T-helper 17 cell (primary cell): ENCODE measurements at regions not wholly inside any gene's neighbourhood (a gene's known extent, or its start where the extent isn't known, plus 50 kb on each side); places are given as distances from the start of the nearest gene placed in this dataset.

Experiments
- ATAC-seq: fragments of 150-1000 bp; cut with Tn5 transposase; 2 replicates; pipeline ENCODE4 v1.10.0; 2021; ENCODE audit warnings: mild to moderate bottlenecking, moderate library complexity
- DNase-seq, 3 donors: peaks; one replicate each; pipeline versions ENCODE4 v3.0.0 to v3.0.0-alpha.2; 2020 to 2021
- H3K9me3 ChIP-seq: one replicate; pipeline ENCODE4 v1.7.0; 2013; ENCODE audit warnings: low read length, mild to moderate bottlenecking; ENCODE audit not compliant: control insufficient read depth, poor library complexity, severe bottlenecking
- H3K27ac Mint-ChIP-seq: one replicate; pipeline ENCODE4 v1.8.0; 2022; ENCODE audit warnings: mild to moderate bottlenecking, moderate library complexity, mixed read lengths
- H3K27me3 Mint-ChIP-seq: one replicate; pipeline ENCODE4 v1.8.0; 2022; ENCODE audit warnings: mixed read lengths
- H3K36me3 Mint-ChIP-seq: one replicate; pipeline ENCODE4 v1.8.0; 2022; ENCODE audit warnings: low read depth, mixed read lengths
- H3K4me1 Mint-ChIP-seq: one replicate; pipeline ENCODE4 v1.8.0; 2022; ENCODE audit warnings: mild to moderate bottlenecking, mixed read lengths
- H3K4me3 Mint-ChIP-seq: one replicate; pipeline ENCODE4 v1.8.0; 2022; ENCODE audit warnings: mild to moderate bottlenecking, moderate library complexity, mixed read lengths

DNA sequence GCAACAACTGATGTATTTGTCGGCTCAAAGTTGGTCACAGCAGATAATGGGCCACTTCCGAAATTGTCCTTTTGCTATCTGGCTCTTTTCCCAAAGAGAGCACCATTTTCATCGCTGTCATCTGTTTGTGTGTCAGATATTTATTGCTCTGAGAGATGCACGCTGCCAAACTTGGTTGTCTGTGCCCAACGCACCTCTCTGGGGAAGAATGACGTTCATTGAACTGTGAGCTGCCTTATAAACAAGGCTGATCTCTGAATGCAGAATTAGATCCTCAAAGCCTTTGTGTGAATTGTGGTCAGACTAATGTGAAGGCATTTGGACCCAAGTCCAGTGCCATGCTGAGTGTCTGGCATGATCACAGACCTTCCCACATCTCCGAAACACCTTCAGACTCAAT, 174.7 kb upstream of the LYZL1 start:
- DNase-seq (no peak), ATAC-seq (no peak)
- no peaks in the 10 kb centered on the region for H3K9me3 ChIP-seq
- Mint-ChIP-seq H3K36me3 (no peaks in the 10 kb centered on the region), H3K4me1 (no peaks in the 10 kb centered on the region), H3K4me3 (no peak overlapping the region), H3K27me3 (peaks cover 9% of the 10 kb centered on the region), H3K27ac (no peak overlapping the region)

DNA sequence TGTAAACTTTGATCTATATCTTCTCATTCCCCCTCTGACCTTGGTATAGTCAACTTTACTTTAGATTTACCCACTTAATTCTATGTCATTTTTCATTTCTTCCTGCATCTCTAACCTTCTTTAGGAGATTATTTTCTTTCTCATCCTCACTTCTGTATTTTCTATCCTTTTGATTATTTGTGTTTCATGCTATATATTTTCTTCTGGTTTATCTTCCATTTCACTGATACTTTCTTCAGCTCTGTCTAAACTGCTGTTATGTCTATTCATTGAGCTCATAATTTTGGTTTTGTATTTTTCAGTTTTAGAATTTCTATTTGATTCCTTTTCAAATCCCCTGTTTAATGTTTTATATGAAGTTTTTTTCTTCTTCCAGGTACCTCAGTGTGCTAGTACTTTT, 171.1 kb upstream of the LYZL1 start:
- Mint-ChIP-seq H3K27ac (no peak overlapping the region), H3K36me3 (no peaks in the 10 kb centered on the region), H3K4me3 (no peak overlapping the region), H3K27me3 (peaks cover 6% of the 10 kb centered on the region), H3K4me1 (no peaks in the 10 kb centered on the region)
- DNase-seq (no peak), ATAC-seq (no peak)
- no peaks in the 10 kb centered on the region for H3K9me3 ChIP-seq

GRCh38 chr10:29119374-29119773, 169.5 kb upstream of the LYZL1 start:
- no peaks in the 10 kb centered on the region for H3K4me1 Mint-ChIP-seq
- H3K36me3 Mint-ChIP-seq, result no peaks in the 10 kb centered on the region
- no peak overlapping the region for H3K27ac Mint-ChIP-seq
- DNase-seq, result no peak
- no peaks in the 10 kb centered on the region for H3K27me3 Mint-ChIP-seq
- H3K4me3 Mint-ChIP-seq, result no peak overlapping the region
- no peak for ATAC-seq
- H3K9me3 ChIP-seq, result no peaks in the 10 kb centered on the region

GRCh38 chr10:29120216-29120615, 168.7 kb upstream of the LYZL1 start:
- H3K4me3 Mint-ChIP-seq, result no peak overlapping the region
- no peak overlapping the region for H3K27ac Mint-ChIP-seq
- ATAC-seq (no peak), DNase-seq (no peak)
- no peaks in the 10 kb centered on the region for H3K4me1 Mint-ChIP-seq
- no peaks in the 10 kb centered on the region for H3K27me3 Mint-ChIP-seq
- no peaks in the 10 kb centered on the region for H3K36me3 Mint-ChIP-seq
- no peaks in the 10 kb centered on the region for H3K9me3 ChIP-seq

DNA sequence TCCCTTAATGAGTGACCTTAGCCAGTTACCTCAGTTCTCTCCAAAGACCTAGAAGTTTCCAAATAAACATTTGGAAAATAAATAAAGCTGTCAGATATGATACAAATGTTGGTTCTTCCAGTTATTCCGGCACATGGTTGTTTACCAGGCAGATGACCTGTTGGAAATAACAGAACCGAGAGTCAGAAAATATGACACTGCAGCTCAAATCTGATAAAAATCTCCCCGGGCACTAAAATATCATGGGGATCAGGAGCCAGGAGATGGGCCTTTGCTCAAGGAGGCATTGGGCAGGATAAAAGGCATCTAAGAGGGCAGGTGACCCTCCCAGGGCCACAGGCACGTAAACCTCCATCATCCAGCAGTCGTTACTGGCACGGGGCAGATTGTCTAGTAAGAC, 164.0 kb upstream of the LYZL1 start:
- DNase-seq, result no peak
- no peaks in the 10 kb centered on the region for H3K36me3 Mint-ChIP-seq
- H3K27ac Mint-ChIP-seq, result no peak overlapping the region
- no peaks in the 10 kb centered on the region for H3K9me3 ChIP-seq
- no peak overlapping the region for H3K4me3 Mint-ChIP-seq
- H3K4me1 Mint-ChIP-seq, result no peaks in the 10 kb centered on the region
- ATAC-seq, result no peak
- peaks cover 10% of the 10 kb centered on the region for H3K27me3 Mint-ChIP-seq

DNA sequence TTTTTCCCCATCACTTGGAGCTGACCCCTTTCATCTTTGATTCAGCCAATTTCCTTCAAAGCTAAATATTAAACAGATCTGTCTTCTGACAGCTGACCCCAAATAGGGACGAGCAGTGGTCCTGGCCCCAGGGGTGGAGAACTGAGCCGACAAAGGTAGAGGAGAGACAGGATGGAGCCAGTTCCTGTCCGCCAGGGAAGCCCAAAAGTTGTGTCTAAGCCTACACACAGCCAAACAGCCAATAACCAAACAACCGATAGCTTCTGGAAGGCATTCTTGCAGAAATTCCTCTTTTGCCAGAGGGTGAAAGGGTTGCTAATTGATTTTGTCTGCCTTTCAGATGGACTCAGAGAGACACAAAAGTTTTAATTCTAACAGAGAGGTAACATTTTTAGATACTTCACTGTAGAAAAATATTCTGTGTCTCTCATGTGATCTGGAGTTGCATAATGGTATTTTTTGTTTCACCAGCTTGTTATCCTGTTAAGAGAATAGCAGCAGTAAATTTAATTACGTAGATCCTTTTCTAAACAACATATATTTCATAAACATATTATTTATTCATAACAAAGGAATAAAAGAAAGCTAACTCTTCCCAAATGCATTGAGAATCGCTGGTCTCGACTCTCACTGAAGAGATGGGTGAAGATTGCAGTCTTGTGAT, 161.7 kb upstream of the LYZL1 start:
- H3K9me3 ChIP-seq, result no peaks in the 10 kb centered on the region
- DNase-seq, result no peak
- ATAC-seq, result no peak
- no peak overlapping the region for H3K27ac Mint-ChIP-seq
- H3K36me3 Mint-ChIP-seq, result no peaks in the 10 kb centered on the region
- peaks cover 18% of the 10 kb centered on the region for H3K27me3 Mint-ChIP-seq
- H3K4me1 Mint-ChIP-seq, result no peaks in the 10 kb centered on the region
- H3K4me3 Mint-ChIP-seq, result no peak overlapping the region

GRCh38 chr10:29127731-29128130, 161.1 kb upstream of the LYZL1 start:
- Mint-ChIP-seq H3K4me1 (no peaks in the 10 kb centered on the region), H3K36me3 (no peaks in the 10 kb centered on the region), H3K27me3 (peaks cover 24% of the 10 kb centered on the region), H3K4me3 (no peak overlapping the region), H3K27ac (no peak overlapping the region)
- H3K9me3 ChIP-seq, result no peaks in the 10 kb centered on the region
- DNase-seq (no peak), ATAC-seq (no peak)

- ATAC-seq, result no peak
- H3K36me3 Mint-ChIP-seq, result no peaks in the 10 kb centered on the region
- H3K4me1 Mint-ChIP-seq, result no peaks in the 10 kb centered on the region
- H3K9me3 ChIP-seq, result no peaks in the 10 kb centered on the region
- no peak for DNase-seq
- no peak overlapping the region for H3K27ac Mint-ChIP-seq
- H3K27me3 Mint-ChIP-seq, result peaks cover 35% of the 10 kb centered on the region
- no peak overlapping the region for H3K4me3 Mint-ChIP-seq
Observed at GRCh38 chr10:29130190-29130673, 158.6 kb upstream of the LYZL1 start.

- H3K36me3 Mint-ChIP-seq, result no peaks in the 10 kb centered on the region
- H3K4me1 Mint-ChIP-seq, result no peaks in the 10 kb centered on the region
Observed at GRCh38 chr10:29131952-29132547, 156.8 kb upstream of the LYZL1 start.

DNA sequence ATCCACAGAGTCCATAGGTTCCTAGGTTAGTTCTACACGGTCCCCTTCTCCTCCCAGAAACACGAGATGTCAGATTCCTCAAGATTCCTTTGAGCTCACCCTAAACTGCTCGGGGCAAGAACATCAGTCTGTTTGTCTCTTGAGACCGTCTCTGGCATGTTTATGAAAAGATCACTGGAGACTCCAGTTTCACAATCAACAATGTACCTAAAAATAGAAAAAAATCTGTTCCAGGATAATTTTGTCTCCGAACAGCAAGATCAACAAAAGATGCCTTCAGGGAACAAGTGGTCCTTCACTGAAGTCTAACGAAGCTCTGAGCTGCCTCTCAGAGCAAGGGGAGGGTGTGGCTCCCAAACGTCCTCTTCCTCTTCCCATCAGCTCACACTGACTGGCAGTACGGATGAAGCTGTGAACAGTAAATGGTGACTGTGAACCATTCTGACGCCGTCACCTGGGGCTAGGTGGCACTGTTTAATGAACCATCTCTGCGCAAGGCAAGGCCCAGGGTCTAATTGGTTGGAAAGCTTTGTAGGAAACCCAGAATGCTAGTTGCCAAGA, 156.2 kb upstream of the LYZL1 start:
- no peaks in the 10 kb centered on the region for H3K36me3 Mint-ChIP-seq
- H3K27ac Mint-ChIP-seq, result no peak overlapping the region
- H3K4me1 Mint-ChIP-seq, result no peaks in the 10 kb centered on the region

More at GRCh38 chr10:29131952-29132547, 156.8 kb upstream of the LYZL1 start:
- Mint-ChIP-seq H3K4me3 (no peak overlapping the region), H3K27me3 (peaks cover 34% of the 10 kb centered on the region), H3K27ac (no peak overlapping the region)
- no peak for ATAC-seq
- no peak for DNase-seq
- no peaks in the 10 kb centered on the region for H3K9me3 ChIP-seq

GRCh38 chr10:29135337-29135736, 153.5 kb upstream of the LYZL1 start:
- Mint-ChIP-seq H3K27ac (no peak overlapping the region), H3K4me1 (no peaks in the 10 kb centered on the region), H3K4me3 (no peak overlapping the region), H3K36me3 (no peaks in the 10 kb centered on the region), H3K27me3 (peaks cover 38% of the 10 kb centered on the region)
- H3K9me3 ChIP-seq, result no peaks in the 10 kb centered on the region
- ATAC-seq (no peak), DNase-seq (no peak)

More for the DNA sequence above, 156.2 kb upstream of the LYZL1 start:
- H3K9me3 ChIP-seq, result no peaks in the 10 kb centered on the region
- Mint-ChIP-seq H3K4me3 (no peak overlapping the region), H3K27me3 (peaks cover 33% of the 10 kb centered on the region)
- DNase-seq (no peak), ATAC-seq (no peak)

DNA sequence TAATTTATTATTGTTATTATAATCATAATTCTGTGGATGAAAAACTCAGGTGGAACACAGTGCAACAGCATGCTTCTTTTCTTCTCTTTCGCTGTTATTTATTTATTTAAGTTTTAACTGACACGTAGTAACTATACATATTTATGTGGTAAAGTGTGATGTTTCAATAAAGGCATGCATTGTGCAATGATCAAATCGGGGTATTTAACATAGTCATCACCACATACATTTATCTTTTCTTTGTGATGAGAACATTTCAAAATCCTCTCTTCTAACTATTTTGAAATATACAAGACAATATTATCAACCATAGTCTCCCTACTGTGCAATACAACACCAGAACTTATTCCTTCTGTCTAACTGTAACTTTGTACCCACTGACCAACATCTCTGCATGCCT, 152.5 kb upstream of the LYZL1 start:
- H3K4me3 Mint-ChIP-seq, result no peak overlapping the region
- H3K9me3 ChIP-seq, result no peaks in the 10 kb centered on the region
- ATAC-seq (no peak), DNase-seq (no peak)
- no peak overlapping the region for H3K27ac Mint-ChIP-seq
- H3K4me1 Mint-ChIP-seq, result no peaks in the 10 kb centered on the region
- no peaks in the 10 kb centered on the region for H3K36me3 Mint-ChIP-seq
- H3K27me3 Mint-ChIP-seq, result peaks cover 43% of the 10 kb centered on the region

DNA sequence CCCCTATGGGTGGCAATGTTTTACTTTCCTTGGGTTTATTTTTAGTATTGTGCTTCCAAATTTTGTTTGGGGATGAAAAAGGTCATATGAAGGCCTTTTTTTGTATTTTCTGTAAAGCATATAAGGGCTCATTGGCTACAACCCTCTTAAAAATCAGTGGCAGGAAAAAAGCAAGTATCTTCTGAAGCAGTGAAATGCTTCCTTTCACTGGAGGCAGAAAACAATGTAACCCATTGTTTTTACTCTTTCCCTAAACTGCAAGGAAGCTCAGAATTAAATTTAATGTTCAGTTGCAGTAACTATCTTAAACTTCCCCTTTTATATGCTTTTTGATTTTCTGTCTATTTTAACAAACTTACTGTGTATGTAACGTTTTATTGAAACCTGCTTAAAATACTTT, 148.7 kb upstream of the LYZL1 start:
- no peak for DNase-seq
- H3K4me3 Mint-ChIP-seq, result no peak overlapping the region
- no peaks in the 10 kb centered on the region for H3K4me1 Mint-ChIP-seq
- H3K36me3 Mint-ChIP-seq, result no peaks in the 10 kb centered on the region
- no peaks in the 10 kb centered on the region for H3K9me3 ChIP-seq
- H3K27me3 Mint-ChIP-seq, result peaks cover 37% of the 10 kb centered on the region
- no peak overlapping the region for H3K27ac Mint-ChIP-seq
- ATAC-seq, result no peak

DNA sequence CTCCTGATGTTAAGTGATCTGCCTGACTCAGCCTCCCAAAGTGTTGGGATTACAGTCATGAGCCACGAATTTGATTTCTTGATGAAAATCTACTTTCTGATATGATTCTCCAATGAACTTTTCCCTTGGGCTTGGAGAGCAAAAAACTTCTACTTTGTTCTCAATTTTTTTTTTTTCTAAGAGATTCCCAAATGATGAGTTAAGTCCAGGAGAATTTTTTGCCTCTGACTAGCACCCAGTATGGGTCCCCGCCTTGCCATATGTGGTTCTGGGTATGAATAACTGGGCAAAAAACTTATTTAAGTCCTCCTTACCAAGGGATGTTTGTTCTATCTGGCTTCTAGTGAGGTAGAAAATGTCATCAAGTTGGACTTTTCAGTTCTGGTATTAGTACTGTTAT, 147.9 kb upstream of the LYZL1 start:
- DNase-seq (no peak), ATAC-seq (no peak)
- Mint-ChIP-seq H3K4me1 (no peaks in the 10 kb centered on the region), H3K36me3 (no peaks in the 10 kb centered on the region), H3K27me3 (peaks cover 39% of the 10 kb centered on the region), H3K27ac (no peak overlapping the region), H3K4me3 (no peak overlapping the region)
- H3K9me3 ChIP-seq, result no peaks in the 10 kb centered on the region
